AG04450 (cell line): ENCODE measurements at regions not wholly inside any gene's neighbourhood (a gene's known extent, or its start where the extent isn't known, plus 50 kb on each side); places are given as distances from the start of the nearest gene placed in this dataset.

Source experiments
- CTCF ChIA-PET: fragments of 300-600, 350-600 bp; formaldehyde crosslinking; extraction: SDS; loops from one replicate; lab custom pipeline; 2022; ENCODE audit warnings: antibody characterized with exemption, inconsistent platforms; lab: Charles Lee
- POLR2A ChIA-PET: fragments of 350-600 bp; formaldehyde crosslinking; extraction: SDS; loops from one replicate; lab custom pipeline; 2021; ENCODE audit warnings: antibody characterized with exemption, inconsistent platforms; lab: Yijun Ruan, JAX
- DNase-seq: peaks from one replicate; pipeline ENCODE4 v3.0.0-alpha.2; 2011; ENCODE audit warnings: low read depth, low spot score
- H3K27ac ChIP-seq: one replicate; pipeline ENCODE4 v1.5.1; 2012; ENCODE audit warnings: low read depth, low read length, control low read depth
- H3K27me3 ChIP-seq: one replicate; pipeline ENCODE4 v1.6.0; 2012; ENCODE audit warnings: low read length; ENCODE audit not compliant: control insufficient read depth, insufficient read depth
- H3K4me3 ChIP-seq: 2 replicates; pipeline ENCODE4 v1.5.1; 2011; ENCODE audit warnings: mild to moderate bottlenecking, low read depth, low read length, control low read depth
- H3K9me3 ChIP-seq: 2 replicates; pipeline ENCODE4 v1.5.1; 2012; ENCODE audit warnings: low read length; ENCODE audit not compliant: control insufficient read depth, insufficient read depth
- TF ChIP-seq, protein P1 (sequence below): IDR thresholded peaks from 2 replicates; pipeline ENCODE4 v1.5.1; 2011; ENCODE audit warnings: low read depth, low read length, control low read depth, inconsistent platforms

DNA sequence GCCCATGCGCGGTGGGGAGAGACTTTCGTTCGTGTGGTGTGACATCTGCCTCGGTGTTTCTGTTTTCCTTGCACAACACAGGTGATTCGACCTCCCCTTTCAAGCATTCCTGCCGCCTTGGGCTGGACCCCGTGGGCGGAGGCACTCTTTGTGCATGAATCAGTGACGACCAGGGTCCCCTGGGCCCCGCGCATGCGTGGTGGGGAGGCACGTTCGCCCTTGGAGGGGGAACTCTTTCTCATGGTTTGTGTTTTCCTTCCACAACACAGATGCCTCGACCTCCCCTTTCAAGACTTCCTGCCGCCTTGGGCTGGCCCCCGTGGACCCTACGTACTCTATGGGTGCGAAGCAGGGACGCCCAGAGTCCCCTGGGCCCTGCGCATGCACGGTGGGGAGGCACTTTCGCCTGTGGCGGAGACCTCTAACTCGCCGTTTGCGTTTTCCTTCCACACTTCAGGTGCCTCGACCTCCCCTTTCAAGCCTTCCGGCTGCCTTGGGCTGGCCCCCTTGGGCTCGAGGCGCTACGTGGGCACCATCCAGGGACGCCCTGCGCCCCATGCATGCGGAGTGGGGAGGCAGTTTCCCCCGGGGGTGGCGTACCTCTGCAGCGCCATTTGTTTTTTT, 340.9 kb downstream of the ALG10 start:
- Histone ChIP-seq H3K4me3 (no peak overlapping the region), H3K27me3 (no peaks in the 10 kb centered on the region), H3K27ac (no peak overlapping the region), H3K9me3 (peaks cover 100% of the 10 kb centered on the region)
- no peak for DNase-seq
- POLR2A ChIA-PET = no interaction called here
- TF ChIP-seq, protein P1, sequence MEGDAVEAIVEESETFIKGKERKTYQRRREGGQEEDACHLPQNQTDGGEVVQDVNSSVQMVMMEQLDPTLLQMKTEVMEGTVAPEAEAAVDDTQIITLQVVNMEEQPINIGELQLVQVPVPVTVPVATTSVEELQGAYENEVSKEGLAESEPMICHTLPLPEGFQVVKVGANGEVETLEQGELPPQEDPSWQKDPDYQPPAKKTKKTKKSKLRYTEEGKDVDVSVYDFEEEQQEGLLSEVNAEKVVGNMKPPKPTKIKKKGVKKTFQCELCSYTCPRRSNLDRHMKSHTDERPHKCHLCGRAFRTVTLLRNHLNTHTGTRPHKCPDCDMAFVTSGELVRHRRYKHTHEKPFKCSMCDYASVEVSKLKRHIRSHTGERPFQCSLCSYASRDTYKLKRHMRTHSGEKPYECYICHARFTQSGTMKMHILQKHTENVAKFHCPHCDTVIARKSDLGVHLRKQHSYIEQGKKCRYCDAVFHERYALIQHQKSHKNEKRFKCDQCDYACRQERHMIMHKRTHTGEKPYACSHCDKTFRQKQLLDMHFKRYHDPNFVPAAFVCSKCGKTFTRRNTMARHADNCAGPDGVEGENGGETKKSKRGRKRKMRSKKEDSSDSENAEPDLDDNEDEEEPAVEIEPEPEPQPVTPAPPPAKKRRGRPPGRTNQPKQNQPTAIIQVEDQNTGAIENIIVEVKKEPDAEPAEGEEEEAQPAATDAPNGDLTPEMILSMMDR = no peak
- CTCF ChIA-PET = no interaction called here

DNA sequence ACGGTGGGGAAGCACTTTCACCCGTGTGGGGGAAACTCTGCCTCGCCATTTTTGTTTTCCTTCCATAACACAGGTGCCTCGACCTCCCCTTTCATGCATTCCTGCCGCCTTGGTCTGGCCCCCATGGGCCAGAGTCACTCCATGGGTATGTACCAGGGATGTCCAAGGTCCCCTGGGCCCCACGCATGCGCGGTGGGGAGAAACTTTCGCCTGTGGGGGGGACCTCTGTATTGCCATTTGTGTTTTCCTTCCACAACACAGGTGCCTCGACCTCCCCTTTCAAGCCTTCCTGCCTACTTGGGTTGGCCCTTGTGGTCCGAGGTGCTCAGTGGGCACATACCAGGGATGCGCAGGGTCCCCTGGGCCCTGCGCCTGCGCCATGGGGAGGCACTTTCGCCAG, 345.8 kb downstream of the ALG10 start:
- POLR2A ChIA-PET = no interaction called here
- Histone ChIP-seq H3K9me3 (peaks cover 100% of the 10 kb centered on the region), H3K4me3 (no peak overlapping the region), H3K27me3 (no peaks in the 10 kb centered on the region), H3K27ac (no peak overlapping the region)
- DNase-seq = no peak
- TF ChIP-seq, protein P1 = no peak
- CTCF ChIA-PET = no interaction called here

DNA sequence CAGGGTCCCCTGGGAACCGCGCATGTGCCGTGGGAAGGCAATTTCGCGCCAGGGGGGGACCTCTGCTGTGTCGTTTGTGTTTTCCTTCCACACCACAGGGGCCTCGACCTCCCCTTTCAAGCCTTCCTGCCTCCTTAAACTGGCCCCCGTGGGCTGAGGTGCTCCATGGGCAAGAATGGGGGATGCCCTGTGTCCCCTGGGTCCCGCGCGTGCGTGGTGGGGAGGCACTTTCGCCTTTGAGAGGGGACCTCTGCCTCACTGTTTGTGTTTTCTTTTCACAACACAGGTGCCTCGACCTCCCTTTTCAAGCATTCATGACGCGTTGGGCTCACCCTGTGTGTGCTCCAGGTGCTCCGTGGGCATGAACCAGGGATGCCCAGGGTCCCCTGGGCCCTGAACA, 348.8 kb downstream of the ALG10 start:
- ChIA-PET POLR2A (no interaction called here), CTCF (no interaction called here)
- Histone ChIP-seq H3K4me3 (no peak overlapping the region), H3K27me3 (no peaks in the 10 kb centered on the region), H3K9me3 (peaks cover 100% of the 10 kb centered on the region), H3K27ac (no peak overlapping the region)
- TF ChIP-seq, protein P1 = no peak
- DNase-seq = no peak

DNA sequence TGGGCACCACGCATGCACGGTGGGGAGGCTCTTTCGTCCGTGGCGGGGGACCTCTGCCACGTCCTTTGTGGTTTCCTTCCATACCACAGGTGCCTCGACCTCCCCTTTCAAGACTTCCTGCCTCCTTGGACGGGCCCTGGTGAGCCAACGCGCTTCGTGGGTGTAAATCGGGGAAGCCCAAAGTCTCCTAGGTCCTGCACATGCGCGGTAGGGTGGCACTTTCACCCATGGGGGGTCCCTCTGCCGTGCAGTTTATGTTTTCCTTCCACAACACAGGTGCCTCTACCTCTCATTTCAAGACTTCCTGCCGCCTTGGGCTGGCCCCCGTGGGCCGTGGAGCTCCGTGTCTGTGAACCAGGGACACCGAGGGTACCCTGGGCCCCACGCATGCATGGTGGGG, 349.7 kb downstream of the ALG10 start:
- CTCF ChIA-PET = no interaction called here
- Histone ChIP-seq H3K27me3 (no peaks in the 10 kb centered on the region), H3K4me3 (no peak overlapping the region), H3K27ac (no peak overlapping the region), H3K9me3 (peaks cover 100% of the 10 kb centered on the region)
- TF ChIP-seq, protein P1 = no peak
- DNase-seq = no peak
- POLR2A ChIA-PET = no interaction called here

DNA sequence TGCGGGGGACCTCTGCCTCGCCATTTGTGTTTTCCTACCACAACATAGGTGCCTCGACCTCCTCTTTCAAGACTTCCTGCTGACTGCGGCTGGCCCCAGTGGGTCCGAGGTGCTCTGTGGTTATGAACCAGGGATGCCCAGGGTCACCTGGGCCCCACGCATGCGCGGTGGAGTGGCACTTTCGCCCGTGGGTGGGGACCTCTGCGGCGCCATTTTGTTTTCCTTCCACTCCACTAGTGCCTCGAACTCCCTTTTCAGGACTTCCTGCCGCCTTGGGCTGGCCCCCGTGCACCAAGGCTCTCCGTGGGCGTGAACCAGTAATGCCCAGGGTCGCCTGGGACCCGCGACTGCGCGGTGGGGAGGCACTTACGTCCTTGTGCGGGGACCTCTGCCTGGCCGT, 351.6 kb downstream of the ALG10 start:
- CTCF ChIA-PET = no interaction called here
- TF ChIP-seq, protein P1 = no peak
- Histone ChIP-seq H3K4me3 (no peak overlapping the region), H3K9me3 (peaks cover 100% of the 10 kb centered on the region), H3K27ac (no peak overlapping the region), H3K27me3 (no peaks in the 10 kb centered on the region)
- POLR2A ChIA-PET = no interaction called here
- no peak for DNase-seq
